ENCODE measurements at regions not wholly inside any gene's neighbourhood (a gene's known extent, or its start where the extent isn't known, plus 50 kb on each side); places are given as distances from the start of the nearest gene placed in this dataset.

GRCh38 chr4:110865611-110866259, 242.9 kb upstream of the PITX2 start:
- Histone ChIP-seq H3K4me3 (ENCODE audit: low read depth in 1 of 2, low read length in 2 of 2) (no peak overlapping the region), H3K9me3 (ENCODE audit: insufficient read depth, low read length, severe bottlenecking) (no peaks in the 10 kb centered on the region), H3K36me3 (ENCODE audit: insufficient read depth, low read length) (no peaks in the 10 kb centered on the region), H3K27me3 (ENCODE audit: insufficient read depth, low read length, poor library complexity) (peaks cover 3% of the 10 kb centered on the region), H3K9ac (ENCODE audit: low read depth, low read length) (no peak overlapping the region), H4K20me1 (ENCODE audit: insufficient read depth, low read length) (no peaks in the 10 kb centered on the region), H3K79me2 (ENCODE audit: insufficient read depth, low read length) (no peaks in the 10 kb centered on the region), H3K4me2 (ENCODE audit: insufficient read depth, low read length) (no peak overlapping the region), H2AFZ (ENCODE audit: low read depth, low read length) (no peak overlapping the region), H3K4me1 (ENCODE audit: insufficient read depth, low read length) (no peaks in the 10 kb centered on the region), H3K27ac (ENCODE audit: low read length) (no peak overlapping the region)
- no peak for ATAC-seq (ENCODE audit: insufficient read depth, low read depth)
- no peak for DNase-seq
- no peak for TF ChIP-seq CTCF (IDR thresholded peaks at IDR 0.05; ENCODE audit: borderline replicate concordance, extremely low read depth, low read length, poor library complexity, severe bottlenecking)
- no peak for TF ChIP-seq EZH2 (IDR thresholded peaks at IDR 0.05; ENCODE audit: borderline replicate concordance, low read depth, low read length, severe bottlenecking)

DNA sequence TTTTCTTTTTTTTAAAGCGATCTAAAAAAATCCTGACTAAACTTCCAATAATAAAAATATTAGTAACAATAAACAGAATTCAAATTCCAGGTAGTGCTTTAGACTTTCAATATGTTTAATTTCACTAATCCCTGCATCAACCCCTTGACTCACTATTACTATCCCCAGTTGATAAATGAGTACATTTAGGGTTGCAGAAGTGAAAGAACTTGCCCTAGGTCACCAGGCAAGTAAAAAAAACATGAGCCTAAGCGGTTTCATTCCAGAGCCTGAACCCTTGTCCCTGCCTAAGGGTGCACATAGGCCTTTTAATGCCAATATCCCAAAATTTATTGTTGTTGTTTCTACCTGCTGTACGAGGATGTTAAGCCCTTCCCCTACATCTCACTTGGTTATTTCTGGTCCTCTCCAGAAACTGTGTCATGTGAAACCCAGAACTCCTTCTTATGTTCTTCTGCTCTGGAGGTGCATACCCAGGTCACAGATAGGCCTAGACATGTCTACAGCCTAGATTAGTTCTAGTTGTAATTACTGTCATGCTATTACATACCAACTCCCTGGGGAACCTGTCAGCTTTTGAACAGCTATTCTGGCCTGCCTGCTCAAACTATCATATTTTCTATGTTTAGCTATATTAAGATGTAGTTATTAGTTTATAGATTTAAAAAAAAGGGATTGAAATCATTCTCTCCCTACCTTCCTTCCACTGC, 244.5 kb upstream of the PITX2 start:
- TF ChIP-seq EZH2 (IDR thresholded peaks at IDR 0.05; ENCODE audit: borderline replicate concordance, low read depth, low read length, severe bottlenecking) (no peak), CTCF (IDR thresholded peaks at IDR 0.05; ENCODE audit: borderline replicate concordance, extremely low read depth, low read length, poor library complexity, severe bottlenecking) (no peak)
- Histone ChIP-seq H3K9ac (ENCODE audit: low read depth, low read length) (no peak overlapping the region), H2AFZ (ENCODE audit: low read depth, low read length) (no peak overlapping the region), H3K9me3 (ENCODE audit: insufficient read depth, low read length, severe bottlenecking) (no peaks in the 10 kb centered on the region), H3K27ac (ENCODE audit: low read length) (no peak overlapping the region), H3K79me2 (ENCODE audit: insufficient read depth, low read length) (no peaks in the 10 kb centered on the region), H4K20me1 (ENCODE audit: insufficient read depth, low read length) (no peaks in the 10 kb centered on the region), H3K27me3 (ENCODE audit: insufficient read depth, low read length, poor library complexity) (peaks cover 3% of the 10 kb centered on the region), H3K4me2 (ENCODE audit: insufficient read depth, low read length) (no peak overlapping the region), H3K36me3 (ENCODE audit: insufficient read depth, low read length) (no peaks in the 10 kb centered on the region), H3K4me1 (ENCODE audit: insufficient read depth, low read length) (no peaks in the 10 kb centered on the region), H3K4me3 (ENCODE audit: low read depth in 1 of 2, low read length in 2 of 2) (no peak overlapping the region)
- no peak for DNase-seq
- no peak for ATAC-seq (ENCODE audit: insufficient read depth, low read depth)

GRCh38 chr4:110867981-110868720, 245.3 kb upstream of the PITX2 start:
- Histone ChIP-seq H3K36me3 (ENCODE audit: insufficient read depth, low read length) (no peaks in the 10 kb centered on the region), H3K9me3 (ENCODE audit: insufficient read depth, low read length, severe bottlenecking) (no peaks in the 10 kb centered on the region), H4K20me1 (ENCODE audit: insufficient read depth, low read length) (no peaks in the 10 kb centered on the region), H3K4me1 (ENCODE audit: insufficient read depth, low read length) (no peaks in the 10 kb centered on the region), H3K27me3 (ENCODE audit: insufficient read depth, low read length, poor library complexity) (peaks cover 3% of the 10 kb centered on the region), H3K4me3 (ENCODE audit: low read depth in 1 of 2, low read length in 2 of 2) (no peak overlapping the region), H3K79me2 (ENCODE audit: insufficient read depth, low read length) (no peaks in the 10 kb centered on the region), H3K4me2 (ENCODE audit: insufficient read depth, low read length) (no peak overlapping the region), H3K9ac (ENCODE audit: low read depth, low read length) (no peak overlapping the region), H3K27ac (ENCODE audit: low read length) (no peak overlapping the region), H2AFZ (ENCODE audit: low read depth, low read length) (no peak overlapping the region)
- TF ChIP-seq CTCF (IDR thresholded peaks at IDR 0.05; ENCODE audit: borderline replicate concordance, extremely low read depth, low read length, poor library complexity, severe bottlenecking) (no peak), EZH2 (IDR thresholded peaks at IDR 0.05; ENCODE audit: borderline replicate concordance, low read depth, low read length, severe bottlenecking) (no peak)
- ATAC-seq (ENCODE audit: insufficient read depth, low read depth) = no peak
- DNase-seq = no peak

Measured in DND-41 (cell line).